ENCODE measurements at regions not wholly inside any gene's neighbourhood (a gene's known extent, or its start where the extent isn't known, plus 50 kb on each side); places are given as distances from the start of the nearest gene placed in this dataset.

DNA sequence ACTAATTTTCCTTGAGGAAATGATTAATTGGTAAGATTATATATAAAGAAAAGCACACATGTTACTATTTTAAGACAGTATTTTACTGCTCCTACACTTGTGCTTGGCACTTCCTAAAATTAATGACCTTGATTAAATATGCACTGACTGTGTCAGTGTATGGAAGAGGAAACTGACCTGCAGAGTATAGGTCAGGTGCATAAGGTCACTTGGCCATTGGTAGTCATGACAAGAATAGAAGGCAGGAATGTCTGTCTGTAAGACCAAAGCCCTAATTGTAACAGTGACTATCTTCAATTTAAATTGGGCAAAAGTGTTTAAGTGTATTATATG lies 128.0 kb upstream of the KCNK2 start:
- TF ChIP-seq, protein P1, sequence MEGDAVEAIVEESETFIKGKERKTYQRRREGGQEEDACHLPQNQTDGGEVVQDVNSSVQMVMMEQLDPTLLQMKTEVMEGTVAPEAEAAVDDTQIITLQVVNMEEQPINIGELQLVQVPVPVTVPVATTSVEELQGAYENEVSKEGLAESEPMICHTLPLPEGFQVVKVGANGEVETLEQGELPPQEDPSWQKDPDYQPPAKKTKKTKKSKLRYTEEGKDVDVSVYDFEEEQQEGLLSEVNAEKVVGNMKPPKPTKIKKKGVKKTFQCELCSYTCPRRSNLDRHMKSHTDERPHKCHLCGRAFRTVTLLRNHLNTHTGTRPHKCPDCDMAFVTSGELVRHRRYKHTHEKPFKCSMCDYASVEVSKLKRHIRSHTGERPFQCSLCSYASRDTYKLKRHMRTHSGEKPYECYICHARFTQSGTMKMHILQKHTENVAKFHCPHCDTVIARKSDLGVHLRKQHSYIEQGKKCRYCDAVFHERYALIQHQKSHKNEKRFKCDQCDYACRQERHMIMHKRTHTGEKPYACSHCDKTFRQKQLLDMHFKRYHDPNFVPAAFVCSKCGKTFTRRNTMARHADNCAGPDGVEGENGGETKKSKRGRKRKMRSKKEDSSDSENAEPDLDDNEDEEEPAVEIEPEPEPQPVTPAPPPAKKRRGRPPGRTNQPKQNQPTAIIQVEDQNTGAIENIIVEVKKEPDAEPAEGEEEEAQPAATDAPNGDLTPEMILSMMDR (IDR thresholded peaks at IDR 0.05): no peak
- no peak for TF ChIP-seq EZH2 (IDR thresholded peaks at IDR 0.05; ENCODE audit: borderline replicate concordance, insufficient read depth, low read depth, low read length, poor library complexity, severe bottlenecking)
